ENCODE measurements at regions not wholly inside any gene's neighbourhood (a gene's known extent, or its start where the extent isn't known, plus 50 kb on each side); places are given as distances from the start of the nearest gene placed in this dataset.
"Not testable (repeated sequence)": the region's sequence is repeated elsewhere in the genome, so short reads cannot be mapped to it uniquely, and the experiment has no call there.

DNA sequence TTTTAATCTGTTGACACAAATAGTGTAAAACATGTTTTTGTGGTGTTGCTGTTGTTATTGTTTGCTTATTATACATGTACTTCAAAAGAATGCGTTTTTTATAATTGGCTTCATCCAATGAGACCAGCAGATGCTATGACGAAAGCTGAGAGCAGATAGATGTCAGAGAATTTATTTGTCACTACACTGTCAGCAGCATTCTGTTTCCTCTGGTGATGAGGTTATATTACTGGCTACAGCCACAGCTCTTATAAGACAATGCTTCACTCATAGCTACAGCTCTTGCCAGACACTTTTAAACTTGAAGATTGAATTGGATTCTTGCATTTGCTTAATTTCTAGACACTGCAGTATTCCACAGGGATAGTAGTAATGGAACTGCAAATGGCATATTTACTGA lies 860.5 kb downstream of the TBC1D32 start:
- no peak overlapping the region for H3K27ac ChIP-seq

GRCh38 chr6:120468486-120468885 lies 865.8 kb downstream of the TBC1D32 start:
- no peak overlapping the region for H3K27ac ChIP-seq
- TF ChIP-seq, protein P1, sequence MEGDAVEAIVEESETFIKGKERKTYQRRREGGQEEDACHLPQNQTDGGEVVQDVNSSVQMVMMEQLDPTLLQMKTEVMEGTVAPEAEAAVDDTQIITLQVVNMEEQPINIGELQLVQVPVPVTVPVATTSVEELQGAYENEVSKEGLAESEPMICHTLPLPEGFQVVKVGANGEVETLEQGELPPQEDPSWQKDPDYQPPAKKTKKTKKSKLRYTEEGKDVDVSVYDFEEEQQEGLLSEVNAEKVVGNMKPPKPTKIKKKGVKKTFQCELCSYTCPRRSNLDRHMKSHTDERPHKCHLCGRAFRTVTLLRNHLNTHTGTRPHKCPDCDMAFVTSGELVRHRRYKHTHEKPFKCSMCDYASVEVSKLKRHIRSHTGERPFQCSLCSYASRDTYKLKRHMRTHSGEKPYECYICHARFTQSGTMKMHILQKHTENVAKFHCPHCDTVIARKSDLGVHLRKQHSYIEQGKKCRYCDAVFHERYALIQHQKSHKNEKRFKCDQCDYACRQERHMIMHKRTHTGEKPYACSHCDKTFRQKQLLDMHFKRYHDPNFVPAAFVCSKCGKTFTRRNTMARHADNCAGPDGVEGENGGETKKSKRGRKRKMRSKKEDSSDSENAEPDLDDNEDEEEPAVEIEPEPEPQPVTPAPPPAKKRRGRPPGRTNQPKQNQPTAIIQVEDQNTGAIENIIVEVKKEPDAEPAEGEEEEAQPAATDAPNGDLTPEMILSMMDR (IDR thresholded peaks at IDR 0.05) = no peak
- H3K9me3 ChIP-seq = no peaks in the 10 kb centered on the region
- no peaks in the 10 kb centered on the region for H3K27me3 ChIP-seq
- no peak overlapping the region for H3K4me3 ChIP-seq
- H3K36me3 ChIP-seq = no peaks in the 10 kb centered on the region
- intact Hi-C loops (cut with DNase I) = no loop called here
- H3K4me1 ChIP-seq = no peaks in the 10 kb centered on the region
- DNase-seq (ENCODE audit: low spot score in 2 of 2) = no peak

More for the DNA sequence above, 860.5 kb downstream of the TBC1D32 start:
- Histone ChIP-seq H3K4me1 (no peaks in the 10 kb centered on the region), H3K4me3 (no peak overlapping the region), H3K27me3 (no peaks in the 10 kb centered on the region), H3K36me3 (no peaks in the 10 kb centered on the region), H3K9me3 (peaks cover 0 to 6% of the 10 kb centered on the region in 2 donors)
- DNase-seq (ENCODE audit: low spot score in 2 of 2) = no peak
- TF ChIP-seq, protein P1 (IDR thresholded peaks at IDR 0.05) = no peak
- intact Hi-C loops (cut with DNase I) = no loop called here

DNA sequence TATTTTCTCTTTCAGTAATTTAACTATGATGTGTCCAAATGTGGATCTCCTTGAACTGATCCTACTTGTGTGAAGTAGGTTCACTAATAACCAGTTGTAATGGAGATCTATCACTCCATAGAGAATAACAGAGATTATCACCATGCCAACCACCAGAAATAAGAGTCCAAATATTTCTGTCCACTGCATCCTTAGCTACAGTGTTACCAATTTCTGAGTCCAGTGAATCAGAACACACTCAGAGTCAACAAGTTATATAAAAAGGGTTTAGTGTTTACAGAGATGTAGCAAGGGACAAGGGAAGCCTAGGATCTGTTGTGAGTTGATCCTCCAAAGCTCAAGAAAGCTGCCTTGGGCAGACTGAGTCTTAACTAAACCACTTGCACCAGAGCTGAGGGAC lies 882.8 kb downstream of the TBC1D32 start:
- no peaks in the 10 kb centered on the region for H3K36me3 ChIP-seq
- no peak overlapping the region for H3K27ac ChIP-seq
- no peak overlapping the region for H3K4me3 ChIP-seq
- intact Hi-C loops (cut with DNase I) = no loop called here
- no peak for DNase-seq (ENCODE audit: low spot score in 2 of 2)
- TF ChIP-seq, protein P1 (IDR thresholded peaks at IDR 0.05) = no peak
- no peaks in the 10 kb centered on the region for H3K4me1 ChIP-seq
- no peaks in the 10 kb centered on the region for H3K9me3 ChIP-seq
- H3K27me3 ChIP-seq = no peaks in the 10 kb centered on the region

GRCh38 chr6:120447605-120448004 lies 886.7 kb downstream of the TBC1D32 start:
- TF ChIP-seq, protein P1 (IDR thresholded peaks at IDR 0.05) = no peak
- Histone ChIP-seq H3K9me3 (no peaks in the 10 kb centered on the region), H3K4me1 (no peaks in the 10 kb centered on the region), H3K4me3 (no peak overlapping the region), H3K27me3 (no peaks in the 10 kb centered on the region), H3K27ac (no peak overlapping the region), H3K36me3 (no peaks in the 10 kb centered on the region)
- intact Hi-C loops (cut with DNase I) = no loop called here
- DNase-seq (ENCODE audit: low spot score in 2 of 2) = no peak

- intact Hi-C loops (cut with DNase I); H3K36me3 ChIP-seq; H3K27me3 ChIP-seq; H3K4me1 ChIP-seq; H3K27ac ChIP-seq; H3K4me3 ChIP-seq; DNase-seq (ENCODE audit: low spot score in 2 of 2); H3K9me3 ChIP-seq: not testable (repeated sequence)
These were observed 901.4 kb downstream of the TBC1D32 start for GRCh38 chr6:120432840-120433239.

DNA sequence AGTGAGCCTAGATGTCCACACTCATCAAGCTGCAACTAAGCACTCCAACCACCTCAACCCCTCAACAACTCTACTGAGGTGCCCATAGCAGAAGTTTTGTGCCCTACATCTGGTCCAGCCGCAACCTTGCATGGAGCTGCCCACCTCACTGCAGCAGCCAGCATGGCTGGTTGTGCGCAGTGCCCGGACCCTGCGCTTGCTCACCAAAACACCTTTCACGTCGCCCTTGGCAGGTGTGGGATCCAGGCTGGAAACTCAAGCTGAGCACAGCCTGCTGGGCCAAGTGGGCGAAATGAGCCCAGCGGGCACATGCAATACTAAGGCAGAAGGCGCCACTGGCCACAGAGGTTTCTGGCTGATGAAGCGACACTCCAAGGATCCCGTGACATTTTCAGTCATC lies 902.4 kb downstream of the TBC1D32 start:
- Histone ChIP-seq H3K4me3 (no peak overlapping the region), H3K27ac (no peak overlapping the region), H3K27me3 (no peaks in the 10 kb centered on the region), H3K36me3 (no peaks in the 10 kb centered on the region), H3K9me3 (no peaks in the 10 kb centered on the region), H3K4me1 (no peaks in the 10 kb centered on the region)
- TF ChIP-seq, protein P1 (IDR thresholded peaks at IDR 0.05) = no peak
- intact Hi-C loops (cut with DNase I) = no loop called here
- no peak for DNase-seq (ENCODE audit: low spot score in 2 of 2)

All from ascending aorta (tissue), 2 donors.